HCT116 (cell line): ENCODE measurements at regions not wholly inside any gene's neighbourhood (a gene's known extent, or its start where the extent isn't known, plus 50 kb on each side); places are given as distances from the start of the nearest gene placed in this dataset.

Experiments used
- ATF3 ChIP-seq: IDR thresholded peaks from 2 replicates; pipeline ENCODE4 v1.6.1; 2012
- CTCF ChIP-seq, 3 experiments: fragments of 200-600 bp in 1 of 3; sonication (generic) in 1 of 3; IDR thresholded peaks in 2 of 3; conservative IDR thresholded peaks in 1 of 3; 2 replicates each; pipeline ENCODE4 v1.5.1; 2012 to 2017; ENCODE audit warnings: low read depth in 2 of 3, low read length in 2 of 3, antibody characterized with exemption in 1 of 3, borderline replicate concordance in 1 of 3, control low read depth in 1 of 3, mild to moderate bottlenecking in 1 of 3, mixed read lengths in 1 of 3, mixed run types in 1 of 3, moderate library complexity in 1 of 3; ENCODE audit not compliant: insufficient read depth in 1 of 3
- EGR1 ChIP-seq: IDR thresholded peaks from 2 replicates; pipeline ENCODE4 v1.6.1; 2012; ENCODE audit warnings: low read depth
- EZH2 ChIP-seq: fragments of 200-600 bp; sonication (generic); IDR thresholded peaks from 2 replicates; pipeline ENCODE4 v1.6.1; 2017; ENCODE audit warnings: antibody characterized with exemption, mixed run types
- JUND ChIP-seq: IDR thresholded peaks from 2 replicates; pipeline ENCODE4 v1.6.1; 2012
- MAX ChIP-seq: IDR thresholded peaks from 2 replicates; pipeline ENCODE4 v1.6.1; 2012
- POLR2A ChIP-seq: IDR thresholded peaks from 2 replicates; pipeline ENCODE4 v1.7.0; 2011; ENCODE audit warnings: borderline replicate concordance; ENCODE audit not compliant: insufficient read depth, insufficient read length; ENCODE audit errors: extremely low read depth
- RAD21 ChIP-seq: IDR thresholded peaks from 2 replicates; pipeline ENCODE4 v1.6.1; 2012; ENCODE audit warnings: low read depth, mild to moderate bottlenecking
- SIN3A ChIP-seq: IDR thresholded peaks from 2 replicates; pipeline ENCODE4 v1.6.1; 2012; ENCODE audit warnings: low read depth
- SP1 ChIP-seq: IDR thresholded peaks from 2 replicates; pipeline ENCODE4 v1.6.1; 2012; ENCODE audit warnings: low read depth
- YY1 ChIP-seq: IDR thresholded peaks from 2 replicates; pipeline ENCODE4 v1.6.1; 2011; ENCODE audit warnings: low read length, low read depth, moderate library complexity, mild to moderate bottlenecking; ENCODE audit not compliant: insufficient replicate concordance; ENCODE audit errors: extremely low read depth
- ZFX ChIP-seq: fragments of 450-650 bp; IDR thresholded peaks from 2 replicates; pipeline ENCODE4 v1.6.1; 2017
- ZNF274 ChIP-seq: fragments of 200-500 bp; sonication (Bioruptor generic); IDR thresholded peaks from 2 replicates; pipeline ENCODE4 v1.6.1; 2014; ENCODE audit warnings: mild to moderate bottlenecking, low read depth, low read length, inconsistent platforms
- TF ChIP-seq, protein P1 (sequence below): IDR thresholded peaks from 2 replicates; pipeline ENCODE4 v1.6.1; 2012; ENCODE audit warnings: low read depth

DNA sequence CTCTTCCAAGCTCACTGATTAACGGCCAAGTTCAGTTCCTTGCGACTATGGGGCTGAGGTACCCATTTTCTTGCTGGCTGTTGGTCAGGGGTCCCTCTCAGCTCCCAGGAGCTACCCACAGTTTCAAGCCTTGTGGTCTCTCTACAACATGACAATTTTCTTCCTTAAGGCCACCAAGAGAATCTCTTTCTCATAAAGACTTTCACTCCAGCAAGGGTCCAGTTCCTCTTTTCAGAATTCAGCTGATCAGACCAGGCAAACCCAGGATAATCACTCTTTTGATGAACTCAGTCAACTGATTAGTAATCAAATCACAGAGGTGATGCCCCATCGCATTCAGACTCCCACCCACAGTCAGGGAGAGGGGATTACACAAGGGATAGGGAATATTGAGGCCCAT is 129.7 kb downstream of the IRS1 start:
- no peak for TF ChIP-seq CTCF (IDR thresholded peaks at IDR 0.05 in 2 of 3, conservative IDR thresholded peaks at IDR 0.05 in 1 of 3; ENCODE audit: borderline replicate concordance in 1 of 3, insufficient read depth in 1 of 3, low read depth in 2 of 3, low read length in 2 of 3)
- TF ChIP-seq YY1: no peak
- no peak for TF ChIP-seq SP1
- no peak for TF ChIP-seq POLR2A
- TF ChIP-seq JUND: no peak
- no peak for TF ChIP-seq SIN3A
- TF ChIP-seq, protein P1, sequence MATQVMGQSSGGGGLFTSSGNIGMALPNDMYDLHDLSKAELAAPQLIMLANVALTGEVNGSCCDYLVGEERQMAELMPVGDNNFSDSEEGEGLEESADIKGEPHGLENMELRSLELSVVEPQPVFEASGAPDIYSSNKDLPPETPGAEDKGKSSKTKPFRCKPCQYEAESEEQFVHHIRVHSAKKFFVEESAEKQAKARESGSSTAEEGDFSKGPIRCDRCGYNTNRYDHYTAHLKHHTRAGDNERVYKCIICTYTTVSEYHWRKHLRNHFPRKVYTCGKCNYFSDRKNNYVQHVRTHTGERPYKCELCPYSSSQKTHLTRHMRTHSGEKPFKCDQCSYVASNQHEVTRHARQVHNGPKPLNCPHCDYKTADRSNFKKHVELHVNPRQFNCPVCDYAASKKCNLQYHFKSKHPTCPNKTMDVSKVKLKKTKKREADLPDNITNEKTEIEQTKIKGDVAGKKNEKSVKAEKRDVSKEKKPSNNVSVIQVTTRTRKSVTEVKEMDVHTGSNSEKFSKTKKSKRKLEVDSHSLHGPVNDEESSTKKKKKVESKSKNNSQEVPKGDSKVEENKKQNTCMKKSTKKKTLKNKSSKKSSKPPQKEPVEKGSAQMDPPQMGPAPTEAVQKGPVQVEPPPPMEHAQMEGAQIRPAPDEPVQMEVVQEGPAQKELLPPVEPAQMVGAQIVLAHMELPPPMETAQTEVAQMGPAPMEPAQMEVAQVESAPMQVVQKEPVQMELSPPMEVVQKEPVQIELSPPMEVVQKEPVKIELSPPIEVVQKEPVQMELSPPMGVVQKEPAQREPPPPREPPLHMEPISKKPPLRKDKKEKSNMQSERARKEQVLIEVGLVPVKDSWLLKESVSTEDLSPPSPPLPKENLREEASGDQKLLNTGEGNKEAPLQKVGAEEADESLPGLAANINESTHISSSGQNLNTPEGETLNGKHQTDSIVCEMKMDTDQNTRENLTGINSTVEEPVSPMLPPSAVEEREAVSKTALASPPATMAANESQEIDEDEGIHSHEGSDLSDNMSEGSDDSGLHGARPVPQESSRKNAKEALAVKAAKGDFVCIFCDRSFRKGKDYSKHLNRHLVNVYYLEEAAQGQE: no peak
- TF ChIP-seq ATF3: no peak
- TF ChIP-seq EZH2: no peak
- no peak for TF ChIP-seq ZFX
- TF ChIP-seq RAD21: no peak
- TF ChIP-seq EGR1: no peak
- no peak for TF ChIP-seq ZNF274
- no peak for TF ChIP-seq MAX
